IgD-negative memory B cell (primary cell): ENCODE measurements at regions not wholly inside any gene's neighbourhood (a gene's known extent, or its start where the extent isn't known, plus 50 kb on each side); places are given as distances from the start of the nearest gene placed in this dataset.

Experiments
- H3K27ac Mint-ChIP-seq, 3 donors: one replicate each; pipeline ENCODE4 v1.8.0; 2020 to 2022; ENCODE audit warnings: mild to moderate bottlenecking in 3 of 3, mixed read lengths in 3 of 3, moderate library complexity in 1 of 3
- H3K27me3 Mint-ChIP-seq: one replicate; pipeline ENCODE4 v1.8.0; 2021; ENCODE audit warnings: mixed read lengths
- H3K36me3 Mint-ChIP-seq: one replicate; pipeline ENCODE4 v1.8.0; 2020; ENCODE audit warnings: mild to moderate bottlenecking, mixed read lengths
- H3K4me1 Mint-ChIP-seq, 3 donors: one replicate each; pipeline ENCODE4 v1.8.0; 2020 to 2022; ENCODE audit warnings: mixed read lengths in 3 of 3, mild to moderate bottlenecking in 1 of 3
- H3K4me3 Mint-ChIP-seq, 4 donors: one replicate each; pipeline ENCODE4 v1.8.0; 2020 to 2022; ENCODE audit warnings: mild to moderate bottlenecking in 4 of 4, mixed read lengths in 4 of 4, moderate library complexity in 3 of 4
- H3K9me3 Mint-ChIP-seq, 3 donors: one replicate each; pipeline ENCODE4 v1.8.0; 2020 to 2021; ENCODE audit warnings: mixed read lengths in 3 of 3, mild to moderate bottlenecking in 1 of 3

DNA sequence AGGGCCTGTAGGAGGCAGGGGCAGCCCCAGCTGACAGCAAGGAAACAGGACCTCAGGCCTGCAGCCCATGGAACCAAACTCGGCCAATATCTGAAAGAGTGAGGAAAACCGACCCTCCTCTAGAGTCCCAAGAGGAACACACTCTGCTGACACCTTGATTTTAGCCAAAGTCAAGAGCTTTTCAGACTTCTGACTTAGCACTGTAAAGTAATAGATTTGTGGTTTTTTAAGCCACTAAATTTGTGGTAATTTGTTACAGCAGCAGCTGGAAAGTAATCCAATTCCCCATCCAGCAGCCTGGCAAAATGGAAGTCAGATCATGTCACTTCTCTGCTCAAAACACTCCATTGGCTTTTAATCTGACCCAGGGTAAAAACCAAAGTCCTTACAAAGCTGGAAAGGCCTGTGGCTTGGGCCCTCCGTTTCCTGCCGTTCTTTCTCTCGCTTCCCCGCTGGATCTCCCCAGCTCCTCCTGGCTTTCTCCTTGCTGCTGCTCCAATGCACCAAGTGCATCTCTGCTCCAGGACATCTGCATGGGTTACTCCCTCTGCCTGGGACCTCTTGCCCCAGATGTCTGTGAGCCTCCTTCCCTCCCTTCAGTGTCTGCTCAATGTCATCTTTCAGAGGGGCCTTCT is 79.0 kb downstream of the C5orf15 start:
- no peaks in the 10 kb centered on the region for H3K9me3 Mint-ChIP-seq

DNA sequence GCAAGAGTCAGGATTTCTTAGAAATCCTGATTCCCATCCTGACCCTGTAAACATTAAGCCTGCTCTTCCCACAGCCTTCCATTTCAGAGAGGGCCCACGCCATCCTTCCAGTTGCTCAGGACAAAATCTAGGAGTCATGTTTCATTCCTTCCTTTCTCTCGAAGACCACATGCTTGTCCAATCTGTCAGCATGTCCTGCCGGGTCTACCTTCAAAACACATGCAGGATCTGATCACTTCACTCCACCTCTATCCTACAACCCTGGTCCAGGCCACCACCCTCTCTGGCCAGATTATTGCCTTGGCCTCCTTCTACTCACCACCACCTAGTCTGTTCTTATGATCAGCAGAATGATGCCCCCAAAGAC is 79.8 kb downstream of the C5orf15 start:
- Mint-ChIP-seq H3K9me3 (no peaks in the 10 kb centered on the region), H3K4me3 (no peak overlapping the region), H3K36me3 (peaks cover 2% of the 10 kb centered on the region), H3K4me1 (peaks cover 0 to 4% (median 3%) of the 10 kb centered on the region in 3 donors), H3K27ac (no peak overlapping the region), H3K27me3 (peaks cover 2% of the 10 kb centered on the region)

More for the DNA sequence above, 79.0 kb downstream of the C5orf15 start:
- peaks cover 0 to 6% (median 4%) of the 10 kb centered on the region in 3 donors for H3K4me1 Mint-ChIP-seq
- H3K36me3 Mint-ChIP-seq = peaks cover 2% of the 10 kb centered on the region
- peaks cover 2% of the 10 kb centered on the region for H3K27me3 Mint-ChIP-seq
- no peak overlapping the region for H3K4me3 Mint-ChIP-seq
- H3K27ac Mint-ChIP-seq = no peak overlapping the region

DNA sequence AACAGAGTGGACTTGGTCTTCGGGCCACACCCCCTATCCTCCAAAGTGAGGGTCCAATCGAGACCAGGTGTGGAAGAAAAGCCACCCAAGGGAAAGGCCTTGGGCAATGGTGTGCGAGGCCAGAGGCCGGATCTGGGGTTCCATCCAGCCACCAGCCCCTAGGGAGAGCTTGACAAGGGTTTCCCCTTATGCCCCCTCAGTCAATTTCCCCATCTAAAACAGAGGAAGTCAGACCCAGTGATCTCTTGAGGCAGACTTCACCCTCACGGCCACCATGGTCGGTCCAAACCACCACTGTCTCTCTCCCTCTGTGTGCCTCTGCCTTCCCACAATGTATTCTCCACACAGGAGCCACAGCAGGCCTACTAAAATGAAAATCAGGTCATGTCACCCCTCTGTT is 82.9 kb downstream of the C5orf15 start:
- H3K4me3 Mint-ChIP-seq = no peak overlapping the region
- H3K4me1 Mint-ChIP-seq = peaks cover 0 to 7% (median 4%) of the 10 kb centered on the region in 3 donors
- no peak overlapping the region for H3K27ac Mint-ChIP-seq

DNA sequence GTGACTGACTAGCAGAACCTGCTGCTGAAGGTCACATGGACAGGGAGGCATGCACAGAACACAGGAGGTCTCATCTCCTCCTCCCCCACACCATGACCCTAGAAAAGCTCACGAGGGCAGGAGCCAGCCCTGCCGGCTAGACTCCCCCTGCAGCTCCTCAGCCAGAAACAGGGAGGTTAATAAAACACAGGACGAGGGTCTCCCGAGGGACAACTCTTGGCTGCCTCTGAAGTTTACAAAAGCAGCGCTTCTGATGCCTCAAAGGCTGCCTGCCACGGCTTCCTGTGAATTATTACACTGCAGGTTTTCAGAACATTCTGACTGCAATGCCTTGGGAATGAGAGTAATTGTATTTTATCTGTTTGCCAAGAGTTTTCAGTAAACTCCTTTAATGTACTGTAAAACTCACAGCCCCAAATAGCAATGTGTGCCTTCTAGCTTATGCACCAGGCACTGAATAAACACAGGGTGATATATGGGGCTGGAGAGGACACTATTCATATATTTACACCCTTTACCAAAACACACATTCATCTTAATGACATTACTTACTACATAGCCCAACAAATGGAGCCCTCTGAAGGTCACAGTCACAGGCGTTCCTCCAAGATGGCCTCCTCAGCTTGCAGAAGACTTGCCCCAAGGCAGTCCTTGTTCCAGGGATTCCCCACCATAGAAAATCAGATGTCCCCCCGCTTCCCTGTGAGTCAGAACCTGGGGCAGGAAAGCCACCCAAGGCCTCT is 83.7 kb downstream of the C5orf15 start:
- Mint-ChIP-seq H3K4me3 (no peak overlapping the region), H3K36me3 (peaks cover 3% of the 10 kb centered on the region), H3K4me1 (peaks cover 0 to 7% (median 4%) of the 10 kb centered on the region in 3 donors), H3K27ac (no peak overlapping the region), H3K27me3 (peaks cover 2% of the 10 kb centered on the region), H3K9me3 (no peaks in the 10 kb centered on the region)

More for the DNA sequence above, 82.9 kb downstream of the C5orf15 start:
- Mint-ChIP-seq H3K27me3 (peaks cover 2% of the 10 kb centered on the region), H3K36me3 (peaks cover 3% of the 10 kb centered on the region), H3K9me3 (no peaks in the 10 kb centered on the region)

DNA sequence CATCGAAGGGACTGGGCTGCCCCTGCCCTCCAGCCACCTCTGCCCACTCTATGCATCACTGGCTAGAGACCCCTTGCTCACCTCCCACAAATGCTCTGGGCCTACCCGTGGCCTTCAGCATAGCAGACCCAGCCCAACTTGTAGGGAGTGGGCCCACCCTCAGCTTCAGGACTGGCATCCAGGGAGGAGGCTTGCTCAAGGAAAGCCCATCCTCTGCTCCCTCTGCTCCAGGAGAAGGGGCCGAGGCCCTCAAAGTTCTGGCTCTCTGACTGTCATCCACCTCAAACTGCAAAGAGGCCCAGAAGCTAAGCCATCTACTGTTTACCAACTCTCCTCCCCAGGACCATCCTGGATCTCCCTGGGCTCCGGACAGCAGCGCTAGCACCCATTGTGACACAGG is 84.5 kb downstream of the C5orf15 start:
- H3K27me3 Mint-ChIP-seq = no peaks in the 10 kb centered on the region
- H3K4me1 Mint-ChIP-seq = peaks cover 0 to 7% (median 4%) of the 10 kb centered on the region in 3 donors
- peaks cover 3% of the 10 kb centered on the region for H3K36me3 Mint-ChIP-seq
- H3K9me3 Mint-ChIP-seq = no peaks in the 10 kb centered on the region
- H3K27ac Mint-ChIP-seq = peak overlapping the region in 1 of 3 donors; percentile 43
- no peak overlapping the region for H3K4me3 Mint-ChIP-seq

DNA sequence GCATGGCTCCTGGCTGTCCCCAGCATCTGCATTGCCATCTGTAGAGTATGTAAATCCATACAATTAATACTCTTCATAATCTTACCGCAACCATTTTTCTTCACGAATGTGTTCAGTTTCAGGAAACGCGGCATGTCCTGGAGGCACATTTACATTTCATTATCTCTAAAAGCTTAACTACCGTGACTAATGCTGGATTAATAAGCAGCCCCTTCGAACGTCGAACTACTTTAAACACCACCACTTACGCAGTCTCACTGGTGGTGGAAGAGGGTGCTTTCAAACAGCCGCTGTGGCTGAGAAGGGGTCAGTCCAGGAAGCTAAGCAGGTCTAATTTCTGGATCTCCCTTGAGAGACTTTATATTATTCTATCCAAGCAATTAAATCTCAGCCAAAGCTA is 85.6 kb downstream of the C5orf15 start:
- Mint-ChIP-seq H3K36me3 (peaks cover 3% of the 10 kb centered on the region), H3K9me3 (no peaks in the 10 kb centered on the region), H3K4me3 (no peak overlapping the region), H3K27ac (no peak overlapping the region), H3K27me3 (no peaks in the 10 kb centered on the region), H3K4me1 (peaks cover 3 to 10% (median 4%) of the 10 kb centered on the region in 3 donors)

DNA sequence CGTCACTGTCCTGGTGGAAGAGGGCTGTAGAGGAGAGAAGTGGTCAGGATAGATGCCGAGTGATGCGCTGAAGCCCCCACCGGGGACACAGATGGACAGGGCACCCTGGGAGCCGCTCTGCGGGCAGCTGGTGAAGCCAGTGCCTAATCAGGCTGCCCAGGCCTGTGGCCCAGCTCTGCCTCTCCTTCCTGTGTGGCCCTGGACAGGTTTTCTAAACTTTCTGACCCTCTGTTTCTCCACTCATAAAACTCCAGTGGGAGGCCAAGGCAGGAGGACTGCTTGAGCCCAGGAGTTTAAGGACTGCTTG is 86.1 kb downstream of the C5orf15 start:
- Mint-ChIP-seq H3K27me3 (no peaks in the 10 kb centered on the region), H3K36me3 (peaks cover 4% of the 10 kb centered on the region), H3K9me3 (no peaks in the 10 kb centered on the region), H3K4me1 (peaks cover 3 to 12% (median 4%) of the 10 kb centered on the region in 3 donors), H3K4me3 (no peak overlapping the region), H3K27ac (no peak overlapping the region)

DNA sequence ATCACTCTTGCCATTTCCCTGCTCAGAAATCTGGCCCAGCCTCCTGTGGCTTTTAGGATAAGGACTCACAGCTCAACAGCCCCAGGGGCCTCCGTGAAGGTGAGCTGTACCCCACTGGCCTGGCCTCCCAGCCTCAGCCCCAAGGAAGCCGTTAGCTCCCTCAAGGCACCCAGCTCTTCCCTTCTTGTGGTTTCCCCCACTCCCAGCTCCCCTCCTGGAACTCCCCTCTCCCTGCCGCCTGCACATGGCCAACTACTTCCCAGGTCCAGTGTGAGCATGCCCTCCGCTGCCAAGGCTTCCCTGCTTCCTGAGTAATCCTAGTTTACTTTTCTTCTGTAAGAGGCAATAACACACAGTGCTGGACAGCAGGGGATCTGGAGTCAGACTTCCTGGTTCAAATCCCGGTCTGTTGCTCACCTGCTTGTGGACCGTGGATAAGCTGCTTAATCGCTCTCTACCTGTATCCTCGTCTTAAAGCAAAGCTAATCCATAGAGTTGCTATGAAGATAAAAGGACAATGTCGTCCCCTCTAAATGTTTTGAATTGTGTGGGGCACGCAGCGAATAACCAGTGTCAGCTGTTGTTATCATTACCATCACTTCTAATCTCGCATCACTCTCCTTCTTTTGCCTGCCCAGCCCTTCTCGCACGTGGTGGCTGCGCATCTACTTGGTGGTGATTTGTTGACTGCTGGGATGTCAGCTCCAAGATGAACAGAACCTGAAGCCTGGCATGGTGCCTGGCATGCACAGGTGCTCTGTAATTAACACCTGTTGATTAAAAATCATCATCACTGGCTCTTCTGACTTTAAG is 86.6 kb downstream of the C5orf15 start:
- peaks cover 3% of the 10 kb centered on the region for H3K36me3 Mint-ChIP-seq
- H3K27ac Mint-ChIP-seq = peak overlapping the region in 1 of 3 donors; percentile 78
- H3K27me3 Mint-ChIP-seq = no peaks in the 10 kb centered on the region
- H3K4me1 Mint-ChIP-seq = peaks cover 3 to 12% (median 4%) of the 10 kb centered on the region in 3 donors
- H3K9me3 Mint-ChIP-seq = no peaks in the 10 kb centered on the region
- peak overlapping the region in 1 of 4 donors; percentile 19 for H3K4me3 Mint-ChIP-seq

DNA sequence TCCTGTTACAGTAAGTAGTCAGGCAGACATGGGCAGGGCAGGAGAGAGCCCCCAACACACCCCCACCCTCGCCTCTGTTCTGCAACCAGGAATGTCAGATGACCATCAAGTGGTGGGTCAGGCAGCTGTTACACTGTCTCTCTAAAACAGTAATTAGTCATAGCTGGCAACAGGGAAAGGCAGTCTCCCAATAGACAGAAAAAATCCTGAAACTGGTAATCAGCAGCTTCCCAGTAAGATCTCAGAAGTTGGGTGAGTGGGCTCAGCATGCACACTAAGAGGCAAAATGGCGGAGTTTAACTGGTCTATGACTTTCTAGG is 90.2 kb downstream of the C5orf15 start:
- no peak overlapping the region for H3K27ac Mint-ChIP-seq
- H3K27me3 Mint-ChIP-seq = no peaks in the 10 kb centered on the region
- no peak overlapping the region for H3K4me3 Mint-ChIP-seq
- H3K4me1 Mint-ChIP-seq = peaks cover 0 to 9% (median 3%) of the 10 kb centered on the region in 3 donors
- H3K36me3 Mint-ChIP-seq = peaks cover 3% of the 10 kb centered on the region
- peaks cover 0 to 10% (median 7%) of the 10 kb centered on the region in 3 donors for H3K9me3 Mint-ChIP-seq

DNA sequence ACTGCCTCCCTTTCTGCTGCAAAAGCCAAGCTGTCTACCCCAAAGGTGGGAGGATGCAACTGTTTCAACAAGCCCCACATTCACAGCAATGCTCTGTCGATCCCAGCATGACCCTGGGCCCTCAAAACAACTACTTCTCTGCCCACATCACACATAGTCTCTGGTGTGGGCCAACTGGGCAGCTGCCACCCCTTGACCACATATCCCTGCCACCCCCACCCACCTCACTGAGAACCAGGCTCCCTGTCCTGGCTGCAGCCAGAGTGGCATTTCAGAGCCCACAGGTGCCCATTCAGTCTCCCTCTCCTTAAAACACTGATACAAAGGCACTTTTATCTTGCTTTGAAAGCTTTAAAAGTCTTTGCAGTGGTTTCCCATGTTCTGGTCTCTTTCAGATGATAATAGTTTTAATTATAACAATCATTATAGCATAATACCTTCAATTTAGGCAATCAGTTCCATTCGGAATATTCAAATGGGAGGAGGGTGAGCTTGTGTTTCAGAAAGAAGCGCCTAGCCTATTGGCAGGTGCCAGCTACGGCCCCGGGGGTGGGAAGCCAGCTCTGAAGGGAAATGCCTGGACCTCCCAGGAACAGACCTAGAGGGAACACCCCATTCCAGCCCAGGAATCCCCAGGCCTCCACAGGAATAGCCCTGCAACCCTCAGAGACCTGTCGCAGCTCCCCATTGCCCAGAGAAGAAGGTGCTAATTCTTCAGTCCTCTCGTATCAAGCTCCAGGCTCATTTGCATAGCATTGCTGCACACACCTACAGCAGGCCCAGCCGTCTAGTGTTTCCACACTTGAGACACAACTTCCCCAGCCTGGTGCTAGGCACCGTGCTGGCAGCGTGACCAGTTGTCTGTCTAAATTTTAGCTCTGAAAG is 90.8 kb downstream of the C5orf15 start:
- H3K9me3 Mint-ChIP-seq = peaks cover 0 to 10% (median 7%) of the 10 kb centered on the region in 3 donors
- peak overlapping the region in 1 of 3 donors; percentile 58 for H3K27ac Mint-ChIP-seq
- H3K27me3 Mint-ChIP-seq = no peaks in the 10 kb centered on the region
- H3K36me3 Mint-ChIP-seq = peaks cover 3% of the 10 kb centered on the region
- H3K4me1 Mint-ChIP-seq = peaks cover 0 to 9% (median 3%) of the 10 kb centered on the region in 3 donors
- H3K4me3 Mint-ChIP-seq = no peak overlapping the region

DNA sequence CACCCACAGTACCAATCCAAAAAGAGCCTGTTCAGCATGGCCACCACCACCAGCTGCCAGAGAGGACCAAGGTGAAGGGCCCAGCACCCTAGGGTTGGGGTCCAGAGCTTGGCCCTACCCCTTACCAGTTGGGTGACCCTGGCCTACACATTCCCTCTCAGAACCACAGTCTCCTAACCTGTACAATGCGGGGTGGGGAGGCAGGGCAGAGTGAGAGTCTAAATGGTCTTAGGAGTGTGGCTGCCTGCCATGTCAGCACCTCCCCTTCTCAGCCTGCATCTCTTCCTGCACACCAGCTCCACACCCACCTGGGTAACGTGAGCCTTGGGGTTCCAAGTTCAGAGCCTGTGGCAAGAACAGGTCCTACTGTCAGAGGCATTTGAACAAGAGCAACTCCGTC is 92.2 kb downstream of the C5orf15 start:
- Mint-ChIP-seq H3K27ac (no peak overlapping the region), H3K36me3 (peaks cover 2% of the 10 kb centered on the region), H3K27me3 (no peaks in the 10 kb centered on the region), H3K9me3 (peaks cover 0 to 10% (median 7%) of the 10 kb centered on the region in 3 donors), H3K4me3 (no peak overlapping the region), H3K4me1 (peaks cover 0 to 10% (median 3%) of the 10 kb centered on the region in 3 donors)

DNA sequence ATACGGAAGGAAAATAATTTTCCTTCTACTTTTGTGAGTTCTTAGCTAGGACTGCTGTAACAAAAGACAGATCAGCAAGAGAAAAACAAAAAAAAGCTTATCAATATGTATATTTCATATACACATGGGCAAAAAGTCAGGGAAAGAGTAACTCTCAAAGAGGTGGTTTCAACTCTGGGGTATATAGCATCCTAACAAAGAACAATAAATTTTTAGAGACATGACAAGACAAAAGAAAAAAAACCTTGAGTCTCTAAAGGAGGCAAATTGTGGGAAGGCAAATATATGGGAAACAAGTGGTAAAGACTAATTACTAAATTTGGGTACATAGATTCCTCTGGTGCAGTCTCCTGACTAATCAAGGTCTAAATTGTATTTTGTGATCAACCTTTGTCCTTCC is 93.2 kb downstream of the C5orf15 start:
- Mint-ChIP-seq H3K27ac (no peak overlapping the region), H3K27me3 (peaks cover 4% of the 10 kb centered on the region), H3K4me3 (no peak overlapping the region), H3K9me3 (peaks cover 0 to 10% (median 7%) of the 10 kb centered on the region in 3 donors), H3K36me3 (peaks cover 2% of the 10 kb centered on the region), H3K4me1 (peaks cover 0 to 6% (median 3%) of the 10 kb centered on the region in 3 donors)

DNA sequence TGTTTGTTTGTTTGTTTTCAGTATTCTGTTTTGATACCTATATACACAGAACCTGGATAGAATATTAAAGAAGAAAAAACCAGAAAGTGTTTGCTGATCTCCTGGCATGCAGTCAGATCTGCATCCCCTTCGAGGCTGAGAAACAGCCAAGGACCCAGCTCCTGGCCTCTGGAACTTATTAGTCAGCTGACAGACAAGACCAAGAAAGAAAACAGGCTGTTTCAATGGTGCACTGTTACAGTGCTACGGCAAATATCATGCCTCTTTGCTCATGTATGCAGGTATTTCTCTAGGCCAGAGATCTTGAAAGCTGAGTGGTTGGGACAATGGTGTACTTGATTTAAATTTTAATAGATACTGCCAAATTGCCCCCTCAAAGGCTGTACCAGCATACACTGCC is 95.0 kb downstream of the C5orf15 start:
- Mint-ChIP-seq H3K36me3 (peaks cover 2% of the 10 kb centered on the region), H3K4me1 (peaks cover under 1 to 12% (median 6%) of the 10 kb centered on the region in 3 donors), H3K4me3 (no peak overlapping the region), H3K27me3 (peaks cover 4% of the 10 kb centered on the region), H3K9me3 (peaks cover 0 to 10% (median 7%) of the 10 kb centered on the region in 3 donors), H3K27ac (no peak overlapping the region)

DNA sequence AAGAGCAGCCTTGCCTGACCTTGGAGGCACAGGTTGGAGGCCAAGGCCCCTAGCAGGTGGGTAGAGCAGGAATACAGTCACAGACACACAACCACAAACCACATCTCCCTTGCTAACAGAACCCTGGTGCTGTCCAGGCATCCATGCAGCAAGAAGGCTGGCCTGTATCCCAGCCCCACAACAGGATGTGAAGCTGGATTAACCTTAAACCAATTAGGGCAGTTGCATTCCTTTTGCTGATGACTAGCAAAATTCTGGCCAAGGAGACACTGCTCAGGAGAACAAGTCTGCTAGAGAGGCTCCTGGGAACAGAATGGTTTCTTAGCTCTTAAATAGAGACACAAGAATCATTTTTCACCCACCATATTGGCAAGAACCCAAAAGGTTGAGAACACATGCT is 97.8 kb downstream of the C5orf15 start:
- Mint-ChIP-seq H3K27ac (no peak overlapping the region), H3K27me3 (peaks cover 4% of the 10 kb centered on the region), H3K9me3 (peaks cover 0 to 9% (median 7%) of the 10 kb centered on the region in 3 donors), H3K36me3 (no peaks in the 10 kb centered on the region), H3K4me1 (peaks cover 1 to 8% (median 6%) of the 10 kb centered on the region in 3 donors), H3K4me3 (no peak overlapping the region)
